ENCODE measurements at regions not wholly inside any gene's neighbourhood (a gene's known extent, or its start where the extent isn't known, plus 50 kb on each side); places are given as distances from the start of the nearest gene placed in this dataset.

DNA sequence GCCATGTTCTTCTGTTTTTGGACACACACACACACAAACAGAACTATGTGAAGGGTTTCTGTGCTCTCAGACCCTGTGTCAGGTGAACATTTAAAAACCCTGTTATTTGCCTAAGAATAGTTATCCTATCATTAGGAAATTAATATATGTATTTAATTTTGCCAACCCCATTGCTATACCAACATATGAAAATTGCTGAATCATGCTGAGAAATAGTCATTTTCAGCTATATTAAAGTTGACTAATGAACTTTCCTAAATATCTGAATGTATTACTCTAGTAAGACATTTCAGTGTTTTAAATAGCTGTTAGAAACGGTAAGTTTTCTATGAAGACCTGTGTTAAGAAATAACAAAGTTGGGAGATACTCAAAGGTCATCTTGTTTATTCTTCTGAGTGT lies 596.9 kb upstream of the GRM7 start:
- H3K27me3 Mint-ChIP-seq = no peaks in the 10 kb centered on the region

DNA sequence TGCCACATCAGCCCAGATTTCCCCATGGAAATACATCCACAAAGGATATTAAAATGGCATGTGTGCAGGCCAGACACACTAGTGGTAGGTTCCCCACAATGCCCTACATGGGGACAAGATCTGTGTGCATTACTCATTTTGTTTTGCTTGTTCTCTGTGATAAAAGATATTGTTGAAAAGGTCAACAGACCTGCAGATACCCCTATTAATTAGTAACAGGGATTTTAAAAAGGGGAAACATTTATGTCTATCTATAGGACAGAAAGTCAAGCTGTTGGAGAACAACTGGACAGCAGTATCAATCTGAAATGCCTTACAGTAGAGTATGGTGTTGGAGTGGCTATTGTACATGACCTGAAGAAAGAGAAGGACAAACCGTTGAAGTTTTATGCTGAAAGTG lies 596.0 kb upstream of the GRM7 start:
- H3K36me3 Mint-ChIP-seq = no peaks in the 10 kb centered on the region
- Histone ChIP-seq H3K9me3 (ENCODE audit: low read length) (no peaks in the 10 kb centered on the region), H3K4me3 (ENCODE audit: low read length) (no peak overlapping the region), H3K27ac (ENCODE audit: low read depth, low read length) (no peak overlapping the region), H3K27me3 (ENCODE audit: insufficient read depth, low read length, poor library complexity, severe bottlenecking) (no peaks in the 10 kb centered on the region), H3K4me1 (ENCODE audit: insufficient read depth, low read length) (no peaks in the 10 kb centered on the region), H3K36me3 (ENCODE audit: insufficient read depth, low read length) (no peaks in the 10 kb centered on the region)
- H3K27ac Mint-ChIP-seq = no peak overlapping the region
- no peak for DNase-seq
- H3K4me1 Mint-ChIP-seq = no peaks in the 10 kb centered on the region
- ChIA-PET CTCF (no interaction called here), POLR2A (no interaction called here)
- peaks cover 0 to 15% (median 8%) of the 10 kb centered on the region in 5 donors for H3K9me3 Mint-ChIP-seq
- no peak overlapping the region for H3K4me3 Mint-ChIP-seq
- H3K27me3 Mint-ChIP-seq = no peaks in the 10 kb centered on the region

More for the DNA sequence above, 596.9 kb upstream of the GRM7 start:
- Histone ChIP-seq H3K4me1 (ENCODE audit: insufficient read depth, low read length) (no peaks in the 10 kb centered on the region), H3K9me3 (ENCODE audit: low read length) (no peaks in the 10 kb centered on the region), H3K4me3 (ENCODE audit: low read length) (no peak overlapping the region), H3K27ac (ENCODE audit: low read depth, low read length) (no peak overlapping the region), H3K36me3 (ENCODE audit: insufficient read depth, low read length) (no peaks in the 10 kb centered on the region), H3K27me3 (ENCODE audit: insufficient read depth, low read length, poor library complexity, severe bottlenecking) (no peaks in the 10 kb centered on the region)
- Mint-ChIP-seq H3K27ac (no peak overlapping the region), H3K4me3 (no peak overlapping the region), H3K36me3 (no peaks in the 10 kb centered on the region), H3K4me1 (no peaks in the 10 kb centered on the region), H3K9me3 (peaks cover 0 to 15% (median 8%) of the 10 kb centered on the region in 5 donors)
- DNase-seq = no peak
- ChIA-PET CTCF (no interaction called here), POLR2A (no interaction called here)

DNA sequence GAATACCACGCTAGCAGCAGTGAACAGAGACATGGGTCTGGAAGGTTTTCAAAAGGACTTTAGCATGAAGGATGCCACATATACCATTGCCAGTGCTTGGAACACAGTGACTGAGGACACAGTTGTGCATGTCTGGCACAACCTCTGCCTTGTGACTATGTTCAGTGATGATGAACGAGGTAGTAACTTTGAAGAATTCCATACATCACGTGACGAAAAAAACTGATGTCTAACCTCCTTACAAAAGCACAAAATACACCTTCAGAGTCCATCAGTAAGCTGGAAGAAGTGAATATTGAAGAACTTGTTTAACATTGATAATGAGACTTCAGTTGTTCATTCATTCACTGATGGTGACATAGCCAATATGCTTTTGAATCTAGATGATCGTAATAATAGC lies 594.8 kb upstream of the GRM7 start:
- ChIA-PET POLR2A (no interaction called here), CTCF (no interaction called here)
- Mint-ChIP-seq H3K27ac (no peak overlapping the region), H3K4me3 (no peak overlapping the region), H3K36me3 (no peaks in the 10 kb centered on the region), H3K4me1 (no peaks in the 10 kb centered on the region), H3K27me3 (no peaks in the 10 kb centered on the region), H3K9me3 (peaks cover 0 to 18% (median 9%) of the 10 kb centered on the region in 5 donors)
- Histone ChIP-seq H3K9me3 (ENCODE audit: low read length) (no peaks in the 10 kb centered on the region), H3K27me3 (ENCODE audit: insufficient read depth, low read length, poor library complexity, severe bottlenecking) (no peaks in the 10 kb centered on the region), H3K27ac (ENCODE audit: low read depth, low read length) (no peak overlapping the region), H3K36me3 (ENCODE audit: insufficient read depth, low read length) (no peaks in the 10 kb centered on the region), H3K4me3 (ENCODE audit: low read length) (no peak overlapping the region), H3K4me1 (ENCODE audit: insufficient read depth, low read length) (no peaks in the 10 kb centered on the region)
- DNase-seq = no peak

DNA sequence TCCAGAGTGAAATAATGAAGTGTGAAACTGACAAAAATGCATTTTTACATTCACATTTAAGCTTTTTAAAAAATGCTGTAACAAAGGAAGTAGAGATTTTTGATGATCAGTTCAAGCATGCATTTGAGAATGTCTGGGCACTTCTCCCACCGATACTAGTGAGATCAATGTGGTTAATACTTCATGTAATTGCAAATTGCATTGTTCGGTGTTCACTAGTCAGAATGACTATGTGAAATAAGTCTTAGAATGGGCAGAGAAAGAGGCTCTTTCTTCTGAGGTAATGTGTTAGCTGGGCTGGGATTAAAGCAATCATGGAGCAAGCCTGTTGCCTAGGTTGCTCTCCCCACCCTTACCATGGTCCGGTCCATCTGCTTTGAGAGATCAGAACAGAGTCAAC lies 587.0 kb upstream of the GRM7 start:
- no peaks in the 10 kb centered on the region for H3K27me3 Mint-ChIP-seq
- Histone ChIP-seq H3K4me3 (ENCODE audit: low read length) (no peak overlapping the region), H3K27me3 (ENCODE audit: insufficient read depth, low read length, poor library complexity, severe bottlenecking) (no peaks in the 10 kb centered on the region), H3K27ac (ENCODE audit: low read depth, low read length) (no peak overlapping the region), H3K4me1 (ENCODE audit: insufficient read depth, low read length) (no peaks in the 10 kb centered on the region), H3K36me3 (ENCODE audit: insufficient read depth, low read length) (no peaks in the 10 kb centered on the region), H3K9me3 (ENCODE audit: low read length) (no peaks in the 10 kb centered on the region)
- POLR2A ChIA-PET = no interaction called here
- DNase-seq = no peak
- H3K4me3 Mint-ChIP-seq = no peak overlapping the region
- CTCF ChIA-PET = interaction anchor here (0.5 kb wide), 1 partner anchor 33 kb away, joined by 3 read pairs; no protein-coding TSS in a partner anchor
- H3K27ac Mint-ChIP-seq = no peak overlapping the region
- H3K9me3 Mint-ChIP-seq = peaks cover 4 to 26% (median 9%) of the 10 kb centered on the region in 5 donors
- H3K36me3 Mint-ChIP-seq = no peaks in the 10 kb centered on the region
- H3K4me1 Mint-ChIP-seq = no peaks in the 10 kb centered on the region

DNA sequence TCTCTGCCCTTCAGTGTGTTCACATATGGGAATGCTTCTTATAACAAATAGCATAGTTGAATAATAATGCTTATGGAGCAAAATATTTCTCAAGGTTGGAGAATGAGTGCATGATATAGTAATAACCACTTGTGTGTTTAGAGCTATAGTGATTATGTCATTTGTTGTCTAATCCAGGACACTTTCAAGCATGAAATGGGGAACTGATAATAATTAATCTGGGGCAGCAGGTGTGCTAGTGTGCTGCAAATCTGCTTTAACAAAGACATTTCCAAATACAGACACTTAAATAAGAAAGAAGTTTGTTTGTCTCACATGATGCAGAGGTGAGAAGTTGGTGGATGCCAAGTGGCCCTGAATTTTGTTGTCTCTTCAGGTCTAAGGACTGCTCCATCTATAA lies 579.3 kb upstream of the GRM7 start:
- Histone ChIP-seq H3K27me3 (ENCODE audit: insufficient read depth, low read length, poor library complexity, severe bottlenecking) (no peaks in the 10 kb centered on the region), H3K9me3 (ENCODE audit: low read length) (no peaks in the 10 kb centered on the region), H3K4me3 (ENCODE audit: low read length) (no peak overlapping the region), H3K4me1 (ENCODE audit: insufficient read depth, low read length) (no peaks in the 10 kb centered on the region), H3K27ac (ENCODE audit: low read depth, low read length) (no peak overlapping the region), H3K36me3 (ENCODE audit: insufficient read depth, low read length) (no peaks in the 10 kb centered on the region)
- Mint-ChIP-seq H3K4me3 (no peak overlapping the region), H3K27me3 (no peaks in the 10 kb centered on the region), H3K4me1 (no peaks in the 10 kb centered on the region), H3K36me3 (no peaks in the 10 kb centered on the region), H3K9me3 (peaks cover 2 to 14% (median 8%) of the 10 kb centered on the region in 5 donors), H3K27ac (no peak overlapping the region)
- ChIA-PET CTCF (no interaction called here), POLR2A (no interaction called here)
- DNase-seq = no peak

DNA sequence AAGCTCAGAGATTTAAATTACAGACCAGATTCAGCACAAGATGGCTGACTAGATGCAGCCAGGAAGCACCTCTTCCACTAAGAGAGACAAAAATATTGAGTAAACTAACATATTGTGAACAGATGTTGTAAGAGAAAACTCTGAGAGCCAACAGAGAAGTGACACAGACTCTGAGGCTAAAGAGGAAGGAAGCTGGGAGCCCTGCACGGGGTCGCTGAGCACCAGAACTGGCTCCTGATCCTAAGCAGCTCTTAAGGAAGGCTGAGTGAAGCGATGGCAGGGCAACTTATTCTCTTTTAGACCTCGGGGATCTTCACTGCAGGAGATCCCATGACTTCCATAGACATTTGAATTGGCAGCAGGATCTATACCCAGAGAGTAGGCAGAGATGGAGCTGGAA lies 578.0 kb upstream of the GRM7 start:
- H3K4me1 ChIP-seq (ENCODE audit: insufficient read depth, low read length) = no peaks in the 10 kb centered on the region
- H3K27me3 ChIP-seq (ENCODE audit: insufficient read depth, low read length, poor library complexity, severe bottlenecking) = no peaks in the 10 kb centered on the region
- Mint-ChIP-seq H3K27me3 (no peaks in the 10 kb centered on the region), H3K27ac (no peak overlapping the region), H3K9me3 (peaks cover 2 to 20% (median 8%) of the 10 kb centered on the region in 5 donors), H3K4me1 (no peaks in the 10 kb centered on the region), H3K4me3 (no peak overlapping the region), H3K36me3 (no peaks in the 10 kb centered on the region)
- H3K27ac ChIP-seq (ENCODE audit: low read depth, low read length) = no peak overlapping the region
- ChIA-PET POLR2A (no interaction called here), CTCF (no interaction called here)
- no peak overlapping the region for H3K4me3 ChIP-seq (ENCODE audit: low read length)
- no peaks in the 10 kb centered on the region for H3K36me3 ChIP-seq (ENCODE audit: insufficient read depth, low read length)
- no peaks in the 10 kb centered on the region for H3K9me3 ChIP-seq (ENCODE audit: low read length)
- DNase-seq = no peak

DNA sequence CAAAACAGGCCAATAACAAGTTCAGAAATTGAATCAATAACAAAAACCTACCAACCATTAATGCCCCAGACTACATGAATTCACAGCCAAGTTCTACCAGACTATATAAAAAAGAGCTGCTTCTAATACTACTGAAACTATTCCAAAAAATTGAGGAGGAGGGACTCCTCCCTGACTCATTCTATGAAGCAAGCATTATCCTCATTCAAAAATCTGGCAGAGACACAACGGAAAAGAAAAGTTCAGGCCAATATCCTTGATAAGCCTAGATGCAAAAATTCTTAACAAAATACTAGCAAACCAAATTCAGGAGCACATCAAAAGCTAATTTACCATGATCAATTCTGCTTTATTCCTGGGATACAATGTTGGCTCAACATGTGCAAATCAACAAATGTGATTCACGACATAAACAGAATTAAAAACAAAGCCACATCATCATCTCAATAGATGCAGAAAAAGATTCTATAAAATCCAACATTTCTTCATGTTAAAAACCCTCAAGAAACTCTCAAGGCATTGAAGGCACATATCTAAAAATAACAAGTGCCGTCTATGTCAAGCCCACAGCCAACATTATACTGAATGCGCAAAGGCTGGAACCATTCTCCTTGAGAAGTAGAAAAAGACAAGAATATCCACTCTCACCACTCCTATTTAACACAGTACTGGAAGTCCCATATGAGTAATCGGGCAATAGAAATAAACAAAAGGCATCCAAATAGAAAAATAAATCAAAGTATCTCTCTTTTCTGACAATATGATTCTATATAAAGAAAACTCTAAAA lies 573.6 kb upstream of the GRM7 start:
- ChIA-PET CTCF (no interaction called here), POLR2A (no interaction called here)
- no peaks in the 10 kb centered on the region for H3K4me1 ChIP-seq (ENCODE audit: insufficient read depth, low read length)
- Mint-ChIP-seq H3K27ac (no peak overlapping the region), H3K4me1 (no peaks in the 10 kb centered on the region), H3K9me3 (peaks cover 4 to 44% (median 17%) of the 10 kb centered on the region in 5 donors), H3K4me3 (no peak overlapping the region), H3K27me3 (peaks cover 0 to 1% of the 10 kb centered on the region in 2 donors), H3K36me3 (no peaks in the 10 kb centered on the region)
- no peaks in the 10 kb centered on the region for H3K9me3 ChIP-seq (ENCODE audit: low read length)
- no peak overlapping the region for H3K27ac ChIP-seq (ENCODE audit: low read depth, low read length)
- H3K27me3 ChIP-seq (ENCODE audit: insufficient read depth, low read length, poor library complexity, severe bottlenecking) = no peaks in the 10 kb centered on the region
- DNase-seq = no peak
- H3K4me3 ChIP-seq (ENCODE audit: low read length) = no peak overlapping the region
- no peaks in the 10 kb centered on the region for H3K36me3 ChIP-seq (ENCODE audit: insufficient read depth, low read length)

DNA sequence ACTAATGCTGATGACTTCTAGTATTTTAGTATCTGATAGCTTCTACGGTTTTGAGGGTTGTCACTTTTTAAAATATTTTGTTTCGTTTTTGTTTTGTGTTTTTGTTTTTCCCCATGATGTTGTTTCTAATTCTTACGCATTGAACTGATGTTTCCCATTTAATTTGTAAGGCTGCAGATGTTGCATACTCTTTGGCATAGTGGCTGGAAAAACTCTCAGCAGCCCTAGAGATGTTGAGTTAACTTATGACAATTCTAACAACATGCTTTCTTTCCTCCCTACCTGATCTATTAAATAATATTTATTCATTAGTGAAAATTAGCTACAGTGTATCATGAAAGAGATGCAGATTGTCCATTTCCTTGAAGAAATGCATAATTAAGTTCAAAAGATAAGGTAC lies 559.3 kb upstream of the GRM7 start:
- no peak for DNase-seq
- no peaks in the 10 kb centered on the region for H3K27me3 ChIP-seq (ENCODE audit: insufficient read depth, low read length, poor library complexity, severe bottlenecking)
- CTCF ChIA-PET = no interaction called here
- H3K4me1 ChIP-seq (ENCODE audit: insufficient read depth, low read length) = no peaks in the 10 kb centered on the region
- peaks cover 0 to 3% (median 0%) of the 10 kb centered on the region in 3 donors for H3K36me3 Mint-ChIP-seq
- H3K27ac ChIP-seq (ENCODE audit: low read depth, low read length) = no peak overlapping the region
- H3K4me1 Mint-ChIP-seq = no peaks in the 10 kb centered on the region
- H3K36me3 ChIP-seq (ENCODE audit: insufficient read depth, low read length) = no peaks in the 10 kb centered on the region
- H3K9me3 Mint-ChIP-seq = peaks cover 15 to 32% (median 17%) of the 10 kb centered on the region in 5 donors
- no peaks in the 10 kb centered on the region for H3K27me3 Mint-ChIP-seq
- no peak overlapping the region for H3K4me3 Mint-ChIP-seq
- H3K9me3 ChIP-seq (ENCODE audit: low read length) = no peaks in the 10 kb centered on the region
- no peak overlapping the region for H3K4me3 ChIP-seq (ENCODE audit: low read length)
- POLR2A ChIA-PET = no interaction called here
- H3K27ac Mint-ChIP-seq = no peak overlapping the region
